Panc1 (cell line): ENCODE measurements at regions not wholly inside any gene's neighbourhood (a gene's known extent, or its start where the extent isn't known, plus 50 kb on each side); places are given as distances from the start of the nearest gene placed in this dataset.

Experiments
- ATAC-seq: fragments of 200-7000 bp; cut with Tn5 transposase; 2 replicates; pipeline ENCODE4 v1.9.1; 2020; ENCODE audit warnings: mild to moderate bottlenecking, moderate library complexity
- BruUV-seq: library from RNA; stranded (reverse); fragments of 400-500 nt; replicated peaks from 2 replicates; lab custom pipeline; 2021; lab: Mats Ljungman, UMichigan
- CTCF ChIA-PET: fragments of 300-600 bp; sonication (Branson Sonifier 250); formaldehyde crosslinking; loops from one replicate; lab custom pipeline; 2022; ENCODE audit warnings: antibody characterized with exemption; lab: Charles Lee
- POLR2A ChIA-PET: fragments of 300-600 bp; sonication (Branson Sonifier 250); formaldehyde crosslinking; loops from one replicate; lab custom pipeline; 2022; ENCODE audit warnings: antibody characterized with exemption; lab: Charles Lee
- DNase-seq: peaks from one replicate; pipeline ENCODE4 v3.0.0-alpha.2; 2010; ENCODE audit warnings: low read depth, low spot score
- H3K27ac ChIP-seq: 2 replicates; pipeline ENCODE4 v1.5.1; 2011; ENCODE audit warnings: mild to moderate bottlenecking, low read length, inconsistent platforms
- H3K27me3 ChIP-seq: fragments of 200-500 bp; sonication (Bioruptor generic); 2 replicates; pipeline ENCODE4 v1.6.0; 2014; ENCODE audit warnings: low read length, inconsistent platforms; ENCODE audit not compliant: control insufficient read depth, insufficient read depth
- H3K36me3 ChIP-seq: fragments of 200-500 bp; sonication (Bioruptor generic); 2 replicates; pipeline ENCODE4 v1.5.1; 2014; ENCODE audit warnings: inconsistent platforms, mild to moderate bottlenecking, low read length, moderate library complexity; ENCODE audit not compliant: control insufficient read depth, insufficient read depth
- H3K4me1 ChIP-seq: 2 replicates; pipeline ENCODE4 v1.5.1; 2011; ENCODE audit warnings: inconsistent platforms, mild to moderate bottlenecking, low read length, moderate library complexity; ENCODE audit not compliant: control insufficient read depth, insufficient read depth
- H3K4me3 ChIP-seq, 2 experiments: 2 replicates each; pipeline ENCODE4 v1.5.1; 2011 to 2012; ENCODE audit warnings: low read depth in 2 of 2, low read length in 2 of 2, mild to moderate bottlenecking in 2 of 2, inconsistent platforms in 1 of 2, moderate library complexity in 1 of 2
- H3K9me3 ChIP-seq: fragments of 200-500 bp; sonication (Bioruptor generic); 2 replicates; pipeline ENCODE4 v1.5.1; 2014; ENCODE audit warnings: low read depth, mild to moderate bottlenecking, inconsistent platforms, low read length, moderate library complexity; ENCODE audit not compliant: control insufficient read depth, insufficient read depth
- POLR2AphosphoS5 ChIP-seq: IDR thresholded peaks from 2 replicates; pipeline ENCODE4 v1.6.1; 2012; ENCODE audit warnings: mild to moderate bottlenecking, low read depth, low read length, moderate library complexity
- SIN3A ChIP-seq: IDR thresholded peaks from 2 replicates; pipeline ENCODE4 v1.6.1; 2012; ENCODE audit warnings: low read depth, mild to moderate bottlenecking, low read length, moderate library complexity, borderline replicate concordance; ENCODE audit not compliant: insufficient read depth
- TCF7L2 ChIP-seq: IDR thresholded peaks from 2 replicates; pipeline ENCODE4 v1.6.1; 2011; ENCODE audit warnings: mild to moderate bottlenecking, low read depth, low read length, inconsistent platforms
- in situ Hi-C: cut with HindIII; loops from 2 replicates; pipeline ENCODE4 v1.10.0; 2016; ENCODE audit warnings: low sequenced_read_pairs, low pct_unique_long_range_greater_than_20kb
- intact Hi-C: fragments of 100-400 bp; cut with micrococcal nuclease; formaldehyde crosslinking; loops from one replicate; pipeline ENCODE4 v1.10.0; 2022; ENCODE audit not compliant: unreplicated experiment
- TF ChIP-seq, protein P1 (sequence below), 2 experiments: IDR thresholded peaks; 2 replicates each; pipeline ENCODE4 v1.6.1; 2011 to 2012; ENCODE audit warnings: low read depth in 2 of 2, control low read depth in 1 of 2, low read length in 1 of 2, mild to moderate bottlenecking in 1 of 2, moderate library complexity in 1 of 2; ENCODE audit not compliant: insufficient read depth in 1 of 2
- TF ChIP-seq, protein P2 (sequence below): fragments of 450-650 bp; IDR thresholded peaks from 2 replicates; pipeline ENCODE4 v1.5.1; 2017; ENCODE audit warnings: mild to moderate bottlenecking

DNA sequence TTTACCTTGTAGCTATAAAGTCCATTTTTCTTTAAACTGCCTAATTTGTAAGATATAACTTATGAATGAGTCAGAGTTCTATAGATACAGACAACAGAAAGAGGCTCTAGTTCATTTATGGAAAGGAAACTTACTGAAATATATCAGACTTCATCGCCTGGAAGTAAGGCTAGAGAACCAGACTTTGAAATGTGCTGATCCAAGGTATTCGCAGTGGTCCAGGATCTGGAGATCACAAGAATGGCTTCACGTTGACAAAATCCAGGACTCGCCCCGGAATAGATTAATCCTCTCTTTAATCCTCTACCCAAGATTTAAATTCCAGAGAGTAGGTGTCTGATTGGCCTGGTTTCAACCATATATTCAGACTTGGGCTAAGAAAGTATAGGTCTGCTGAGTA lies 69.1 kb upstream of the LOC128125822 start:
- no peaks in the 10 kb centered on the region for H3K9me3 ChIP-seq
- no peak for TF ChIP-seq POLR2AphosphoS5
- TF ChIP-seq SIN3A = no peak
- TF ChIP-seq, protein P1, sequence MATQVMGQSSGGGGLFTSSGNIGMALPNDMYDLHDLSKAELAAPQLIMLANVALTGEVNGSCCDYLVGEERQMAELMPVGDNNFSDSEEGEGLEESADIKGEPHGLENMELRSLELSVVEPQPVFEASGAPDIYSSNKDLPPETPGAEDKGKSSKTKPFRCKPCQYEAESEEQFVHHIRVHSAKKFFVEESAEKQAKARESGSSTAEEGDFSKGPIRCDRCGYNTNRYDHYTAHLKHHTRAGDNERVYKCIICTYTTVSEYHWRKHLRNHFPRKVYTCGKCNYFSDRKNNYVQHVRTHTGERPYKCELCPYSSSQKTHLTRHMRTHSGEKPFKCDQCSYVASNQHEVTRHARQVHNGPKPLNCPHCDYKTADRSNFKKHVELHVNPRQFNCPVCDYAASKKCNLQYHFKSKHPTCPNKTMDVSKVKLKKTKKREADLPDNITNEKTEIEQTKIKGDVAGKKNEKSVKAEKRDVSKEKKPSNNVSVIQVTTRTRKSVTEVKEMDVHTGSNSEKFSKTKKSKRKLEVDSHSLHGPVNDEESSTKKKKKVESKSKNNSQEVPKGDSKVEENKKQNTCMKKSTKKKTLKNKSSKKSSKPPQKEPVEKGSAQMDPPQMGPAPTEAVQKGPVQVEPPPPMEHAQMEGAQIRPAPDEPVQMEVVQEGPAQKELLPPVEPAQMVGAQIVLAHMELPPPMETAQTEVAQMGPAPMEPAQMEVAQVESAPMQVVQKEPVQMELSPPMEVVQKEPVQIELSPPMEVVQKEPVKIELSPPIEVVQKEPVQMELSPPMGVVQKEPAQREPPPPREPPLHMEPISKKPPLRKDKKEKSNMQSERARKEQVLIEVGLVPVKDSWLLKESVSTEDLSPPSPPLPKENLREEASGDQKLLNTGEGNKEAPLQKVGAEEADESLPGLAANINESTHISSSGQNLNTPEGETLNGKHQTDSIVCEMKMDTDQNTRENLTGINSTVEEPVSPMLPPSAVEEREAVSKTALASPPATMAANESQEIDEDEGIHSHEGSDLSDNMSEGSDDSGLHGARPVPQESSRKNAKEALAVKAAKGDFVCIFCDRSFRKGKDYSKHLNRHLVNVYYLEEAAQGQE (IDR thresholded peaks at IDR 0.05; ENCODE audit: insufficient read depth in 1 of 2, low read depth in 2 of 2, low read length in 1 of 2) = no peak
- TF ChIP-seq TCF7L2 = no peak
- TF ChIP-seq, protein P2, sequence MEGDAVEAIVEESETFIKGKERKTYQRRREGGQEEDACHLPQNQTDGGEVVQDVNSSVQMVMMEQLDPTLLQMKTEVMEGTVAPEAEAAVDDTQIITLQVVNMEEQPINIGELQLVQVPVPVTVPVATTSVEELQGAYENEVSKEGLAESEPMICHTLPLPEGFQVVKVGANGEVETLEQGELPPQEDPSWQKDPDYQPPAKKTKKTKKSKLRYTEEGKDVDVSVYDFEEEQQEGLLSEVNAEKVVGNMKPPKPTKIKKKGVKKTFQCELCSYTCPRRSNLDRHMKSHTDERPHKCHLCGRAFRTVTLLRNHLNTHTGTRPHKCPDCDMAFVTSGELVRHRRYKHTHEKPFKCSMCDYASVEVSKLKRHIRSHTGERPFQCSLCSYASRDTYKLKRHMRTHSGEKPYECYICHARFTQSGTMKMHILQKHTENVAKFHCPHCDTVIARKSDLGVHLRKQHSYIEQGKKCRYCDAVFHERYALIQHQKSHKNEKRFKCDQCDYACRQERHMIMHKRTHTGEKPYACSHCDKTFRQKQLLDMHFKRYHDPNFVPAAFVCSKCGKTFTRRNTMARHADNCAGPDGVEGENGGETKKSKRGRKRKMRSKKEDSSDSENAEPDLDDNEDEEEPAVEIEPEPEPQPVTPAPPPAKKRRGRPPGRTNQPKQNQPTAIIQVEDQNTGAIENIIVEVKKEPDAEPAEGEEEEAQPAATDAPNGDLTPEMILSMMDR = no peak
- H3K36me3 ChIP-seq = no peaks in the 10 kb centered on the region
- H3K27ac ChIP-seq = no peak overlapping the region
- no peaks in the 10 kb centered on the region for H3K4me1 ChIP-seq
- H3K4me3 ChIP-seq = no peak overlapping the region
- BruUV-seq = no TSS peak
- no peak for DNase-seq
- CTCF ChIA-PET = no interaction called here
- intact Hi-C loops (no loop called here), in situ Hi-C loops (no loop called here)
- H3K27me3 ChIP-seq = no peaks in the 10 kb centered on the region
- no peak for ATAC-seq
- POLR2A ChIA-PET = no interaction called here

GRCh38 chr6:63504777-63505384 lies 67.4 kb upstream of the LOC128125822 start:
- intact Hi-C loops (no loop called here), in situ Hi-C loops (no loop called here)
- no peak for TF ChIP-seq TCF7L2
- TF ChIP-seq POLR2AphosphoS5 = no peak
- TF ChIP-seq SIN3A = no peak
- TF ChIP-seq, protein P2 = no peak
- TF ChIP-seq, protein P1 (IDR thresholded peaks at IDR 0.05; ENCODE audit: insufficient read depth in 1 of 2, low read depth in 2 of 2, low read length in 1 of 2) = no peak
- CTCF ChIA-PET = no interaction called here
- no peak for ATAC-seq
- no TSS peak for BruUV-seq
- Histone ChIP-seq H3K4me3 (no peak overlapping the region), H3K27ac (no peak overlapping the region), H3K4me1 (no peaks in the 10 kb centered on the region), H3K9me3 (no peaks in the 10 kb centered on the region), H3K27me3 (no peaks in the 10 kb centered on the region), H3K36me3 (no peaks in the 10 kb centered on the region)
- POLR2A ChIA-PET = no interaction called here
- DNase-seq = peak; percentile 33
